OCI-LY1 (cell line): ENCODE measurements at regions not wholly inside any gene's neighbourhood (a gene's known extent, or its start where the extent isn't known, plus 50 kb on each side); places are given as distances from the start of the nearest gene placed in this dataset.
A peak's percentile ranks its signal among the peaks of the same experiment; 100 is the strongest.

Experiments used
- H2AFZ ChIP-seq: fragments of 200-600 bp; sonication (generic), shearing (Covaris generic); 2 replicates; pipeline ENCODE4 v1.6.0; 2014; ENCODE audit warnings: antibody characterized with exemption, mild to moderate bottlenecking, low read length
- H3F3A ChIP-seq: fragments of 200-600 bp; sonication (generic), shearing (Covaris generic); 2 replicates; pipeline ENCODE4 v1.6.0; 2014; ENCODE audit warnings: mild to moderate bottlenecking, antibody characterized with exemption, low read length, moderate library complexity; ENCODE audit not compliant: insufficient read depth
- H3K27ac ChIP-seq: fragments of 200-600 bp; sonication (generic); 2 replicates; pipeline ENCODE4 v1.5.1; 2014; ENCODE audit warnings: low read length, mixed run types, mild to moderate bottlenecking, low read depth; ENCODE audit not compliant: poor library complexity, severe bottlenecking
- H3K27me3 ChIP-seq: fragments of 200-600 bp; sonication (generic); 2 replicates; pipeline ENCODE4 v1.6.0; 2014; ENCODE audit warnings: antibody characterized with exemption, mild to moderate bottlenecking, low read length, moderate library complexity; ENCODE audit not compliant: insufficient read depth
- H3K36me3 ChIP-seq: fragments of 200-600 bp; sonication (generic); 2 replicates; pipeline ENCODE4 v1.6.1; 2014; ENCODE audit warnings: mild to moderate bottlenecking, antibody characterized with exemption, low read length, moderate library complexity, mixed read lengths; ENCODE audit not compliant: insufficient read depth
- H3K4me1 ChIP-seq: fragments of 200-600 bp; sonication (generic); 2 replicates; pipeline ENCODE4 v1.5.1; 2014; ENCODE audit warnings: mild to moderate bottlenecking, low read length, moderate library complexity; ENCODE audit not compliant: insufficient read depth, severe bottlenecking
- H3K4me2 ChIP-seq: fragments of 200-600 bp; sonication (generic), shearing (Covaris generic); 2 replicates; pipeline ENCODE4 v1.6.1; 2014; ENCODE audit warnings: low read length
- H3K4me3 ChIP-seq: fragments of 200-600 bp; sonication (generic); 2 replicates; pipeline ENCODE4 v1.5.1; 2014; ENCODE audit warnings: low read length, low read depth, mild to moderate bottlenecking, mixed read lengths; ENCODE audit not compliant: poor library complexity, severe bottlenecking
- H3K79me2 ChIP-seq: fragments of 200-600 bp; shearing (Covaris generic); 2 replicates; pipeline ENCODE4 v1.6.1; 2016; ENCODE audit warnings: mixed run types, low read length, mixed read lengths; ENCODE audit not compliant: insufficient read depth
- H3K9ac ChIP-seq: fragments of 200-600 bp; sonication (generic), shearing (Covaris generic); 2 replicates; pipeline ENCODE4 v1.6.1; 2014; ENCODE audit warnings: mild to moderate bottlenecking, low read length, mixed read lengths
- H3K9me2 ChIP-seq: fragments of 200-600 bp; sonication (generic), shearing (Covaris generic); 2 replicates; pipeline ENCODE4 v1.6.1; 2014; ENCODE audit warnings: low read depth, mild to moderate bottlenecking, low read length, mixed read lengths
- H3K9me3 ChIP-seq: fragments of 200-600 bp; shearing (Covaris generic); 2 replicates; pipeline ENCODE4 v1.6.1; 2014; ENCODE audit warnings: low read length, mixed read lengths
- H4K20me1 ChIP-seq: fragments of 200-600 bp; sonication (generic), shearing (Covaris generic); 2 replicates; pipeline ENCODE4 v1.6.0; 2016; ENCODE audit warnings: mild to moderate bottlenecking, low read length; ENCODE audit not compliant: insufficient read depth
- CTCF ChIP-seq: fragments of 200-600 bp; sonication (generic), shearing (Covaris generic); IDR thresholded peaks from 2 replicates; pipeline ENCODE4 v1.5.1; 2017; ENCODE audit warnings: mild to moderate bottlenecking, antibody characterized with exemption, low read length, moderate library complexity, mixed read lengths
- EZH2 ChIP-seq: fragments of 200-600 bp; sonication (generic), shearing (Covaris generic); IDR thresholded peaks from 2 replicates; pipeline ENCODE4 v1.8.0; 2017; ENCODE audit warnings: borderline replicate concordance, mixed run types, mild to moderate bottlenecking, antibody characterized with exemption, low read length, moderate library complexity, mixed read lengths

- H3K27ac ChIP-seq = no peak overlapping the region
- TF ChIP-seq EZH2 = no peak
- no peak for TF ChIP-seq CTCF
- no peaks in the 10 kb centered on the region for H3K9me3 ChIP-seq
- no peak overlapping the region for H3K9ac ChIP-seq
- no peaks in the 10 kb centered on the region for H3K4me1 ChIP-seq
- no peaks in the 10 kb centered on the region for H4K20me1 ChIP-seq
- H3K9me2 ChIP-seq = no peaks in the 10 kb centered on the region
- no peaks in the 10 kb centered on the region for H3K27me3 ChIP-seq
- no peak overlapping the region for H2AFZ ChIP-seq
- H3K4me3 ChIP-seq = no peak overlapping the region
- H3F3A ChIP-seq = no peaks in the 10 kb centered on the region
- no peak overlapping the region for H3K4me2 ChIP-seq
- H3K79me2 ChIP-seq = no peaks in the 10 kb centered on the region
- H3K36me3 ChIP-seq = no peaks in the 10 kb centered on the region
Measured at GRCh38 chr2:35976611-35977010, 379.0 kb upstream of the CRIM1 start.

- Histone ChIP-seq H3K79me2 (no peaks in the 10 kb centered on the region), H3K4me3 (no peak overlapping the region), H3F3A (no peaks in the 10 kb centered on the region), H4K20me1 (no peaks in the 10 kb centered on the region), H2AFZ (no peak overlapping the region), H3K9ac (no peak overlapping the region), H3K36me3 (no peaks in the 10 kb centered on the region), H3K9me2 (no peaks in the 10 kb centered on the region), H3K27ac (no peak overlapping the region), H3K4me1 (no peaks in the 10 kb centered on the region), H3K4me2 (no peak overlapping the region), H3K9me3 (no peaks in the 10 kb centered on the region), H3K27me3 (no peaks in the 10 kb centered on the region)
- no peak for TF ChIP-seq EZH2
- no peak for TF ChIP-seq CTCF
Measured at GRCh38 chr2:35973737-35974132, 381.8 kb upstream of the CRIM1 start.

GRCh38 chr2:35973132-35973736 lies 382.3 kb upstream of the CRIM1 start:
- no peak overlapping the region for H3K4me2 ChIP-seq
- no peaks in the 10 kb centered on the region for H3K79me2 ChIP-seq
- H3K9me2 ChIP-seq = no peaks in the 10 kb centered on the region
- H3K9me3 ChIP-seq = no peaks in the 10 kb centered on the region
- H3K4me1 ChIP-seq = no peaks in the 10 kb centered on the region
- no peaks in the 10 kb centered on the region for H3K36me3 ChIP-seq
- no peak overlapping the region for H2AFZ ChIP-seq
- no peak overlapping the region for H3K4me3 ChIP-seq
- no peaks in the 10 kb centered on the region for H4K20me1 ChIP-seq
- peak; percentile 53; the same call in 1 of the 2 replicates for TF ChIP-seq CTCF
- TF ChIP-seq EZH2 = no peak
- H3K27ac ChIP-seq = no peak overlapping the region
- H3K9ac ChIP-seq = no peak overlapping the region
- H3K27me3 ChIP-seq = no peaks in the 10 kb centered on the region
- H3F3A ChIP-seq = no peaks in the 10 kb centered on the region
